ENCODE measurements at regions not wholly inside any gene's neighbourhood (a gene's known extent, or its start where the extent isn't known, plus 50 kb on each side); places are given as distances from the start of the nearest gene placed in this dataset.
"Not testable (repeated sequence)": the region's sequence is repeated elsewhere in the genome, so short reads cannot be mapped to it uniquely, and the experiment has no call there.

DNA sequence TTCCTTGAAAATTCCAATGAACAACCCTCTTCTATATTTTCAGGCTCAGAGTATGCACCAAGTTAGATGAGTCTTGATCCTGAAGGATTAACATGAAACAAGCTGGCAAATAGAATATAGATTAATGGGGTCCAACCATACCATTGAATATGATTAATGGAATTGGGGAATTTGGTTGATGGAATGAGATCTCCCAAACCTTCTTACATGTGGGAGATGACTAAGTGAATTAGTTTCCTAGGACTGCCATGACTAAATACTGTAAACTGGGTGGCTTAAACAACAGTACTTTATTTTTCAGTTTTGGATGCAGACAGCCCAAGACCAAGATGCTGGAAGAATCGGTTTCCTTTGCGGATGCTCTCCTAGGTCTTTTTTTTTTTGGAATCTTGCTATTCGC lies 347.0 kb downstream of the QKI start:
- DNase-seq (ENCODE audit: extremely low spot score, insufficient read length, low read depth) (no peak), FAIRE-seq (no peak)

DNA sequence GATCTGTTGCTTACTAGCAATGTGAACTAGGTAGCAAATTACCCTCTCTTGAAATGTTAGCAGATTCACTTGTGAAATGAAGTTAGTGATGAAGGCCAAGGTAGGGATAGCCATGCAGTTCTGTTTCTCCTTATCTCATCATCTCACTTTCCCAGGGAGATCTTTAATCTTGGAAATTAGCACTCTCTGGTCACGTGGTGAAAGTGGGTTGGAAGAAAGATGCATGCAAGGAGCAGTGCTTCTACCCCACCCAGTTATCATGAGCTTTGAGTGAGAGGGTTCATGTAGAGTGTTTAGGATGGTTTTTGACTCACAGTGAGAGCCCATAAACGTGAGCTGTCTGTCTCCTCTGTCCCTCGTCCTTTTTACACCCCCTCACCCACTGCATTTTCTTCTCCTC lies 346.3 kb downstream of the QKI start:
- DNase-seq (ENCODE audit: extremely low spot score, insufficient read length, low read depth) (no peak), FAIRE-seq (no peak)

DNA sequence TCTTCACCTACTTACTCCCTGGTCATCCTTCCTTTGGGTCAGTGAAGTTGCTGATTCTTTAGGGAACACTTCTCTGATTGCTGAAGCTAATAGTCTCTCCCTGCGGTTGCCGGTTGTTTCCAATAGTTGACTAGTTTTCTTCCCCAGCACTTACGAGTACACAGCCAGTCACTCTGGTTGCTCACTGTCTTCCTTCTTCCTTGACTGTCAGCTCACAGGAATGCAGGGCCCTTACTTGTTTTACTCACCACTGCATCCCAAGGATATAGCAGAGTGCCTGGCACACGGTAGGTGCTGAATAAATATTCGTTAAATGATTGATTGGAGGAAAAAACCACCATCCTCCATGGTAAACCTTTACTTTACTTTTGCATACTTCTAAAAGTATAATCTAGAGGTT lies 345.0 kb downstream of the QKI start:
- no peak for FAIRE-seq
- no peak for DNase-seq (ENCODE audit: extremely low spot score, insufficient read length, low read depth)

DNA sequence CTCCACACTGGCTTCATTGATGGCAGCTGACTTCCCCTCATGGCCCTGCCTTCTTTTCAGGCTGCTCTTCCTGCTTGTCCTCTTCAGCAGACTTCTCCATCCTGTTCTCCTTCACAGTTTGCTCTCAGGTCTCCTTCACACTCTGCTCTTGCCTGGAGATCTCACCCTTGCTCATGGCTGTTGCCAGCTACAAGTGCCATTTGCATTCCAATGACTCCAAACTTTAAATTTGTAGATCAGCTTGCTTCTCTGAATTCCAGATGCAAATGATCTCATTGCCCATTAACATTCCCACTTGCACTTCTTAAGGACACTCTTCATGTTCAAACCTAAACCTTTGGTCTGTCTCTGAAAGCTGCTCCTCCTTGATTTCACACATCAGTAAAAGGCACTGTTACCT lies 343.0 kb downstream of the QKI start:
- FAIRE-seq, result no peak
- DNase-seq (ENCODE audit: extremely low spot score, insufficient read length, low read depth), result no peak

DNA sequence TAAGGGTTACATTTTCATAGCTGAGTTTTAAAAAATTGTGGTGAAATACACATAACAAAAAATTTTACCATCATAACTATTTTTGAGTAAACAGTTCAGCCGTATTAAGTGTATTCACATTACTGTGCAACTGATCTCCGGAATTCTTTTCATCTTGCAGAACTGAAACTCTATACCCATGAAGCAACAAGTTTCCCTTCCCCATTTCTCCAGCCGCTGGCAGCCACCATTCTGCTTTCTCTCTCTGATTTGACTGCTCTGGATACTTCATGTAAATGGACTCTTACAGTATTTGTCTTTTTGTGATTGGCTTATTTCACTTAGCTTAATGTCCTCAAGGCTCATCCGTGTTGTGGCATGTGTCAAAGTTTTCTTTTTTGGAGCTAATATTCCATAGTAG lies 341.6 kb downstream of the QKI start:
- FAIRE-seq (peak; percentile 97), DNase-seq (ENCODE audit: extremely low spot score, insufficient read length, low read depth) (peak; percentile 44)

DNA sequence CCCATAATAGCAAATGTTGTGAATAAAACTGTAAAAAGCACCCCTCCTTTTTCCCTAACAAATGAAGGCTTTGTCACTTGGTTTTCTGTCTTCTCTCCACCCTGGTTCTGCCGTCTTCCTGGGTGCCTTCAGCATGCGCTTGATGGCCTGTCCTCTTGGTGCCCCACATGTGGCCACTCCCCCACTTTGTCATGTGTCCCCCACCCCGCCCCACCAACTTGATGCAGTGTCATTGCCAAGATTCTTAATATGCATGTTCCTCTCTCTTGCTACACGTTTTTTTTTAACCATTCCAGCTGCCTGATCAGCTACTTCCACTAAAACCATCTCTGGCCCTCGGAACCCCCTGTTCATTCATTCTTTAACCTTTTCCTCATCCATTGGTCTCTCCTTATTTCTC lies 340.3 kb downstream of the QKI start:
- FAIRE-seq (no peak), DNase-seq (ENCODE audit: extremely low spot score, insufficient read length, low read depth) (no peak)

DNA sequence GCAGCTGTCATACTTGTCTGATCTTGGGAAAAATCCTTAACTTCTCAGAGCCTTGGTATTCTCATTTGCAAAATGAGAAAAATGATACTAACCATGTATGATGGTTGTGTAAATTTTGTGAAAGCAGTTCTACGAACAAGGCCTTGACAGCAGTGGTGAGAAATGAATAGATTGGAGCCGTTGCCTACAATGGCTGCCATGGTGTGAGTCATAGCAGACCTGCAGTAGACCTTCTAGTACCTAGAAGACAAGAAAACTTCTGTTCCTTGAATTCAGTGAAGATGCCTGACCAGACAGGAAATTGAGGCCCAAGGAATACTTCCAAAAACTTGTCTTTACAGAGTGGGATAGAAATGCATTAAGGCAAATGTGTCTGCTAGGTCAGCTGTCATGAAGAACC lies 338.9 kb downstream of the QKI start:
- no peak for FAIRE-seq
- DNase-seq (ENCODE audit: extremely low spot score, insufficient read length, low read depth), result no peak

DNA sequence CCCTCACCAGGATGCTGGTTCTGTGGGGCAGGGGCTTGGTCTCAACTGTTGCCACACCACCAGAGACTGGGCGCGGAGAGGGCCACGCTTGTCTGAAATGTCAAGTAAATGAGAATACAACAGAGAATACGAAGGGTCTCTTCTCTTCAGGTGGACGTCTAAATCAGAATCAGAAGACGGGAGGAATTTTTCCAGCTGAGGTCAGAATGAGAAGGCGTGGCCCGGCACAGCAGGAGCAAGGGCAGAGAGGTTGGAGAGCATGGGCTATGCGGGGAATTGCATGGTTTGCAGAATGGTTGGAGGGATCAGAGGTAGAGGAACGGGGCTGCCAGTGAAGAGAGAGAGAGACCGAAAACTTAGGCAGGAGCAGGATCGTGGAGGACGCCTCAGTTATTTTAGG lies 337.9 kb downstream of the QKI start:
- no peak for DNase-seq (ENCODE audit: extremely low spot score, insufficient read length, low read depth)

DNA sequence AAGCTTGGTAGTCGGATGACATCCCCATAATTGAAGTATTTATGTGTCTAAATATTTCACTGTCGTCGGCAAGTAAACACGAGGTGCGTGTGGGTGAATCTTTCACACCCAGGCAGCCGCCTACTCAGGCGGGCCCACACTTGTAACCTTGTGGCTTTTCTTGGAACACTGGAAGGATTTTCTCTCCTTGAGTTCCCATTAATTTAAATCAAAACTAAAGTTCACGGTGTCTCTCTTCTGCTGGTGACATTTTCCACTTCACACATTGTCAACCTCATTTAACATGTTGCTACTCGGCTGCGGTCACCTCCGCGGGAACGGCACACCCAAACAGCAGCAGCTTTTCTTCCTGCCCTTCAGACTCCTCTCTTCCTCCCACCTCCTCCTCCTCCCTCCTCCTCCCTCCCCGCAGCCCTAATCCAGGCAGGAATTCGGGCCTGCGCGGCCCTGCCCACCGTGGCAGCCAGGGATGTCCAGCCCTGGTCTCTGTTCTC lies 336.6 kb downstream of the QKI start:
- no peak for DNase-seq (ENCODE audit: extremely low spot score, insufficient read length, low read depth)
- no peak for FAIRE-seq

More for the DNA sequence above, 337.9 kb downstream of the QKI start:
- FAIRE-seq, result no peak

DNA sequence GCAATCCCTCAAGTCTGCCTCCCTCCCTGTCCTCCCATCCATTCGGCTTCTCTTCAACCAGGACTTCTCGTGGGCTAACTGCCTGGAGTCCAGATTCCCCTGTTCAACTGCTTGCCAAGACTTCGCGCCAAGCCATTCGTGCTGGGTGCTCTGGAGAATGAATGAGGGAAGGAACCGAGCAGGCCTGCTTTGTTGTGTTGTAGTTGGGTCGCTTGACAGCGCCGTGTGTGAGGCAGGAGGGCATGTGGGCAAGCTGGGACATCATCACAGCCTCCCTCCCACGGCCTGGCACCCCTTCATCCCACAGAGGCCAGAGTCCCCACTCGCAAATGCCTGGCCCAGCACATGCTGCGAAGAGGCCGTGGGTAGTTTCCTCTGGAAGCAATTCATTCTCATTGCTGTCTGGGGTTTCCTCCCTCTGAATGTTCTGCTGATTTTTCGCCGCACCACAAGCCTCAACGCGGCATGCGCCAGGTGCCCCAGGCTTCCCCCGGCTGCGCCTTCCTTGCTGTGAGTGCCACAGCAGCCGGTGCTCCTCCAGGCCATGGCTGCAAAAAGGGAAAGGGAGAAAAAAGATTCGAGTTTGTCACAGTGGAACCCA lies 336.0 kb downstream of the QKI start:
- FAIRE-seq (no peak), DNase-seq (ENCODE audit: extremely low spot score, insufficient read length, low read depth) (no peak)

DNA sequence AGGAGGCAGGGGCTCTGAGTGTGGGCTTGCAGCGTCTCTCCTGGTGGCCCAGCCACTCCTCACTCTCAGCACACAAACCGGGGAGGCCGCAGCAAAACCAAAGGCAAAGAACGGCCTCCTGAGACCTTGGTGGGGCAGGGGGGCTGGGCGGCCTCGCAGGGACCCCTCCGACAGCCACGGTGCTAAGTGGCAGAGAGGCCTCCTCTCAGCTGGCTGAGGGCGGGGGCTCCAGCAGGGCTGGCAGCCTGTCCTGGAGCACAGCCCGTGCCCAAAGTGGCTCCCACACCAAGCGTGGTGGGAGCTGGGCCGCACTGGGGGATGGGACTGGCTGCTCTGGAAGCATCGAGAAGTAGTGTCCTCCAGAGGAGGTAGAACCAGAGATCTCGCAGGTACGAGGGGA lies 334.4 kb downstream of the QKI start:
- DNase-seq (ENCODE audit: extremely low spot score, insufficient read length, low read depth), result no peak
- FAIRE-seq, result no peak

DNA sequence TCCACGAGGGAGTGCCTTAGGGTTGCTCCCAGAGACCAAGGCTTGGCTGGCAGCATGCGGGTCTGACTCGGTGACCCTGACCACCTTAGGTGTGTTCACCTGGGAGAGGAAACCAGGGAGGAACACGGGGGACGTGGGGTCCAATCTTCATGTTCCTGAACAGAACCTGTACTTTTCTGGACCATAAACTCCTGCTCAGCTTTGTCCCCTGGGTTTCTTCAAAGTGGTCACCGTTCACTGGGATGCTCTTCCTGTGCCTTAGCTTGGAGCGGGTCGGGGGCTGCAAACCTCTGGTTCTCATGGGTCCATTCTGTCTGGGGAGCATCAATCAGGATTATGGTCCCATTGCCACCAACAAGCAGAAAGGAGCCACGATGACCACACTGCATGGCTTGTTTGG lies 333.5 kb downstream of the QKI start:
- FAIRE-seq (no peak), DNase-seq (ENCODE audit: extremely low spot score, insufficient read length, low read depth) (no peak)

DNA sequence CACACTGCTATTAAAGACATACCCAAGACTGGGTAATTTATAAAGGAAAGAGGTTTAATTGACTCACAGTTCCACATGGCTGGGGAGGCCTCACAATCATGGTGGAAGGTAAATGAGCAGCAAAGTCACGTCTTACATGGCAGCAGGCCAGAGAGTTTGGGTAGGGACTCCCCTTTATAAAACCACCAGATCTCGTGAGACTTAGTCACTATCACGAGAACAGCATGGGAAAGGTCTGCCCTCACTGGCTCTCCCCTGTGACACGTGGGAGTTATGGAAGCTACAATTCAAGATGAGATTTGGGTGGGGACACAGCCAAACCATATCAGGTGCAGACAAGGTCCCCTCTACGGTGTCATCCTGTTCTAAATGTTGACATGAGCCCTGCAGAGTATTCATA lies 332.5 kb downstream of the QKI start:
- DNase-seq (ENCODE audit: extremely low spot score, insufficient read length, low read depth); FAIRE-seq: not testable (repeated sequence)

DNA sequence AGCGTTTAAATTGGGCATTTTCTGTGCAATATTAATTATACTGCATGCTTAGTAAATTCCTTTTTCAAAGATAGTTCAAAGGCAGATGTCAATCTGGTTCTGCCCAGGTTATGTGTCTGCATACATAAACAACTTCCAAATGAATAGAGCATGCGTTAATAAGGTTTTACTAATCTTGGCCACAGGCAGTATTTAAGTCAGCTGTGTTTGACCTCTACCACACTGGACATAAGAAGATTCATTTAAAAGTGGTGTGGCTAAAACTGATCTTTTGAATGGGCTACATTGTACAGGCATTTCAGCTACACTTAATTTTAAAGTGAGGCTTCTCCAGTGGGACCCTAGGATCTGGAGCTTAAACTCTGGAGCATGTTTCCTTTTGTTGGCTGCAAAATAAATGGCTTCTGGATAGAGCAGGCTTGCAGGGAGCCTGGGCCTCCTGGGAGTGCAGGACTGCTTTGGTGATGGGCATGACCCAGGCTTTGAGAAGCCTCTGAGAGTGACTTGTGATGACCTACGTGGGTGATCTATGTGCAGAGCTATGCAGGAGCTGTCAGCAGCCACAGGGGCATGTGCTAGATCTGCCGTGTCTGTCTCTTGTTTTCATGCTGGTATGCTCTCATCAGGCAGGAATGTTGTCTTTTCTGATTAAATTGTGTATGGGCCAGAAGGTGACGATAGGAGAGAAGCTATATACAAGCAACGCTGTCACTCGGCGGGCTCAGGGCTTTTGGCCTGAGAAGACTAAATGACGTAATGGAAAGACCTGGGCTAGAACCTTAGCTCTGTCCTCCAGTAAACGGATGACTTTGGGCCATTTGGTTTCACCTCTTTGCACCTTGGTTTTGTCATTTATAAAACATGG lies 331.2 kb downstream of the QKI start:
- DNase-seq (ENCODE audit: extremely low spot score, insufficient read length, low read depth) (no peak), FAIRE-seq (no peak)

DNA sequence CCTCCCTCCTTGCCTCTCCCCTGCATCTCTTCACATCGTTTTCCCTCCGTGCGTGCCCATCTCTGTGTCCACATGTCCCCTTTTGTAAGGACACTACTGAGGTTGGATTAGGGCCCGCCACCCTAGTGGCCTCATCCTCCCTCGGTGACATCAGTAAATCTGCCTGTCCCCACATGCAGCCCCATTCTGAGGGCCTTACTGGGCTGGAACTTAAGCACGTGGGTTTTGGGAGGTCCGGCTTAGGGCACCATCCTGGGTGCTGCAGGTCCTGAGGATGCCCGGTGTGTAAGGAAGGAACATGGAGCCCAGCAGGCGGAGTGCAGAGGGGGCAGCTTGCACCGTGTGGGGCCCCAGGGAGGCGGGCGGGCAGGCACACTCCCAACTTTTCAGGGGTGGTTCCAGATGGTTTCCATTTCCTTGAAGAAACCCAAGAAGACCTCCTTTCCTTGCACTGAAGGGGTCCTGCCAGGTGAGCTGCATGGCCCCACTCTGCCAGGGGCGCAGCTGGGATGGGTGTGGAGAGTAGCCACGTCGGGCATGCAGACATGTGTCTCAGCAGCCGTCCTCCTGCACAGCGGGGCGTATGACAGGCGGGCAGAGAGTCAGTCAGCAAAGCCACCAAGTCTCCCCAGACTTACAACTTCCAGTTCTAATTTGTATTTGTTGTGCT lies 329.9 kb downstream of the QKI start:
- DNase-seq (ENCODE audit: extremely low spot score, insufficient read length, low read depth) (no peak), FAIRE-seq (no peak)

DNA sequence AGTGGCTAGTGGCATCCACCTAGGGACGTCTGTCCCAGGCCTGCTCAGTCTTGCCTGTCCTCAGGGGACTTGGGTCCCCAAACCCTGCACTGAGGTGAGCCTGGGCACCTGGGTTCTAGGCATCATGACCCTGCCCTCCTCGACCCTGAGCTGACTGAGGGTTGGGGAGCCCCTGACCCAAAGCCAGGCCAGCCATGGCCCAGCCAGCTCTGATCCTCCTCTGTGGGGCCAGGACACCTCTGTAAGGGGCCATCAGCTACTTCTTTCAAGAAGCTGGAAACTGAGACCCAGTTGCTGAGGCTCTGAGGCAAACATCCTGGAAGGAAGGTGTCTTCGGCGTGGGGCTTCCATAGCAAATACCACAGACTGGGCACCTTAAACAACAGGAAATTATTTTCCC lies 329.3 kb downstream of the QKI start:
- DNase-seq (ENCODE audit: extremely low spot score, insufficient read length, low read depth) (no peak), FAIRE-seq (no peak)

DNA sequence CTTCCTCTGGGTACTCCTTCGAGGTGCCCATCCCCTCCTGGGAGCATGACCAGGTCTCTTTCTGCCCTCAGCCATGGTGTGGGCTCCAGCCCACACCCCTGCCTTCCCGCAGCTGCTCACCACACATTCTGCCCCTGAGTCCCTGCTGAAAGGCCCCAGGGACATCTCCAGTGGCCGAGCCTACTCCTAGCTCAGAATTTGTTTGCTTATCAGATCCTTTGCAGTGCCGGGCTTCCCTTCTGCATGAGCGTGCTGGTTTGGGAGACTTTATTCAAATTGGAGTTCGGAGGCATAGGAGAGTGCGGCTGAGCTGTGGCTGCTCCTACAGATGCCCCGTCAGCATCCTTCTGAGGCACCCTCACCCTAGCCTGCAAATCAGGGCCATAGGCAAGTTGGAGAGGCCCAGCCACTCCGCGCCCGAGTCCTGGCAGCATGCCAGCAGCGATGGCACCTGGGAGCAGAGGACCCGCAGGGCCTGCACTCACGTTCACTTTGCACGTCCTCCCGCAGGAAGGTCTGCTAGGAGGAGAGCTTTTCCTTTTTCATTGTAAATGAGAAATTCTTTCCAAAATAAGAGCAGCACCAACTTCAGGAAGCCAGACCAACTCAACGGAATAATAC lies 327.3 kb downstream of the QKI start:
- FAIRE-seq (no peak), DNase-seq (ENCODE audit: extremely low spot score, insufficient read length, low read depth) (no peak)

DNA sequence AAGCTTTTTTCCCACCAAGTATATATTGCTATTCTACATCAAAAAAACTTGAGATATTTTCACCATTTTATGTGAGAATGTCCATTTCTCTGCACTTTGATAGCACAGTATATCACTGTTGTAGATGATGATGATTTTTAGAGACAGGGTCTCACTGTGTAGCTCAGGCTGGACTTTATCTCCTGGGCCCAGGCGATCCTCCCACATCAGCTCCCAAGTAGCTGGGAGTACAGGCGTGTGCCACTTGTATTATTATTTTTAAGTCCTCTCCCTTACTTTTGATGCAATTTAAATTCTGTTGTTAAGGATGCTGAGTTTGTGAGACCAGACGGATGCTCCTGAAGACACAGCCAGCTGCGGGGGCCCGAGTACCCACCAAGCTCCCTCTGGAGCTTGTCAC lies 326.8 kb downstream of the QKI start:
- no peak for DNase-seq (ENCODE audit: extremely low spot score, insufficient read length, low read depth)
- no peak for FAIRE-seq

DNA sequence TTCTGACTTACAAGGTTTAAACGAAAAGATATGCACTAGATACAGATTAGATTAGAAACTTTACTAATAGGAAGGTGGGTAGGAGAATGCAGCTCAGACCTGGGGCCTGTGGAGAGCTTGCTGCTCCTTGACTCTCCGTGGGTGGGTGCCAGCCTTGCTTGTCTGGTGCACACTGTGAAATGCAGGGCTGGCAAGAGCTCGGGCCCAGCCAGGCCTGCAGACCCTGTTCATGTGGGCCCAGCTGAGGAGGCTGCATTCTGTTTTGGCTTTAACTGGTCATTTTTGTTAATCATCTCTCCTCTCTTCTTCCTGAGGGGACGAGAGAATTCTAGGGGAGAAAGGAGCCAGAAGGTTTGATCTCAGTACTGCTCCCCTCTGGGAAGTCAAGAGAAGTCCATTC lies 325.4 kb downstream of the QKI start:
- DNase-seq (ENCODE audit: extremely low spot score, insufficient read length, low read depth) (no peak), FAIRE-seq (no peak)

DNA sequence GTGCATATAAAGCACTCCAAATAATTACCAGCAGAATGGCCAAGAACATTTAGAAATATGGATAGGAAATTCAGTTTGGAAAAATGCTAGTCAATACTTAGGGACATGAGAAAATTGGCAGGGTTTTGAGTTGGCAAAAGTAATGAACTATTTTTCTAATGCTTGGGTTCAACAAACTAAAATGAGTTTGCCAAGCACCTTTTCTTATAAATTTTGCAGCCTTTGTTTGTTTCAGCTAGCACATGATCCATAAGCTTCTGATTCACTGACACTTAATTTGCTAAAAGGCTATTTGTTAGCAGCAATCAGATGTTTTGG lies 324.8 kb downstream of the QKI start:
- DNase-seq (ENCODE audit: extremely low spot score, insufficient read length, low read depth), result no peak
- no peak for FAIRE-seq

Data from GM18507 (cell line).